GM23338 (cell line): ENCODE measurements at regions not wholly inside any gene's neighbourhood (a gene's known extent, or its start where the extent isn't known, plus 50 kb on each side); places are given as distances from the start of the nearest gene placed in this dataset.

Source experiments
- EZH2 ChIP-seq: fragments of 200-600 bp; sonication (generic); IDR thresholded peaks from one replicate; pipeline ENCODE4 v1.8.0; 2017; ENCODE audit warnings: antibody characterized with exemption, mild to moderate bottlenecking, low read depth; ENCODE audit not compliant: unreplicated experiment
- EZH2phosphoT487 ChIP-seq: fragments of 200-600 bp; sonication (generic); IDR thresholded peaks from one replicate; pipeline ENCODE4 v1.8.1; 2018; ENCODE audit warnings: antibody characterized with exemption; ENCODE audit not compliant: unreplicated experiment
- POLR2AphosphoS5 ChIP-seq: IDR thresholded peaks from 2 replicates; pipeline ENCODE4 v1.6.1; 2016; ENCODE audit warnings: antibody characterized with exemption, low read depth
- TF ChIP-seq, protein P1 (sequence below), 2 experiments: fragments of 200-600 bp in 1 of 2; sonication (generic) in 1 of 2; conservative IDR thresholded peaks; 2 replicates each; pipeline versions ENCODE4 v1.5.1 to v1.6.1; 2016 to 2017; ENCODE audit warnings: antibody characterized with exemption in 2 of 2, low read depth in 2 of 2, mild to moderate bottlenecking in 2 of 2, moderate library complexity in 1 of 2
- TF ChIP-seq, protein P2 (sequence below): IDR thresholded peaks from one replicate; pipeline ENCODE4 v1.6.1; 2018; ENCODE audit warnings: antibody characterized with exemption; ENCODE audit not compliant: unreplicated experiment

DNA sequence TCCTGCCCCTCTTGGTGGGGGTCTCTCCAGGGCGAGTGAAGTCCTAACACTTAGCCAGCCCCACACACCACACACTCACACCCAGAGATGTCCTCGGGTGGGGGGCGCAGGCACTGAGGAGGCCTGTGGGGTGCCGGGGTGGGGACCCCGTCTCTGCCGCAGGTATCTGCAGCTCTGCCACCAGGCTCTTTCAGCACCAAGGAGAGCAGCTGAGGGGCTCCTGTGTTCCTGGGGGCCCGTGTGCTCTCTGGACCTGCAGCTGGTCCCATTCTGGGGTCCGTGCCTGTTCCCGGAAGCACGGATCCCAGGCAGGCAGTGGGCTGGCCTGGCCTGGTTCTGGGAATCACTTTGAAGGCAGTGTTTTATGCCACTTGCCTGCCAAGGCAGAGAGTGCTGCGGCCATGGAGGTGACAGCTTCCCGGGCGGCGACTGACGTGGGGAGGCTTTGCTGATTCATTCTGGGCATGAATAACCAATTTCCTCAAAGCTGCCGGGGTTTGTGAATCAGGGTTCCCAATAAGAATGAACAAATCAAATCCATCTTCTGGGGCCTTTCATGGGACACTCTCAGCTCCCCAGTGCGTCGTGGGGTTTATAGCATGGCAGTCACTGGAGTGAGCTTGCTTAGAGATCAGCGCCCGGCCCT is 54.4 kb upstream of the SLCO4A1 start:
- TF ChIP-seq, protein P1, sequence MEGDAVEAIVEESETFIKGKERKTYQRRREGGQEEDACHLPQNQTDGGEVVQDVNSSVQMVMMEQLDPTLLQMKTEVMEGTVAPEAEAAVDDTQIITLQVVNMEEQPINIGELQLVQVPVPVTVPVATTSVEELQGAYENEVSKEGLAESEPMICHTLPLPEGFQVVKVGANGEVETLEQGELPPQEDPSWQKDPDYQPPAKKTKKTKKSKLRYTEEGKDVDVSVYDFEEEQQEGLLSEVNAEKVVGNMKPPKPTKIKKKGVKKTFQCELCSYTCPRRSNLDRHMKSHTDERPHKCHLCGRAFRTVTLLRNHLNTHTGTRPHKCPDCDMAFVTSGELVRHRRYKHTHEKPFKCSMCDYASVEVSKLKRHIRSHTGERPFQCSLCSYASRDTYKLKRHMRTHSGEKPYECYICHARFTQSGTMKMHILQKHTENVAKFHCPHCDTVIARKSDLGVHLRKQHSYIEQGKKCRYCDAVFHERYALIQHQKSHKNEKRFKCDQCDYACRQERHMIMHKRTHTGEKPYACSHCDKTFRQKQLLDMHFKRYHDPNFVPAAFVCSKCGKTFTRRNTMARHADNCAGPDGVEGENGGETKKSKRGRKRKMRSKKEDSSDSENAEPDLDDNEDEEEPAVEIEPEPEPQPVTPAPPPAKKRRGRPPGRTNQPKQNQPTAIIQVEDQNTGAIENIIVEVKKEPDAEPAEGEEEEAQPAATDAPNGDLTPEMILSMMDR (conservative IDR thresholded peaks at IDR 0.05; ENCODE audit: low read depth in 2 of 2) = no peak
- no peak for TF ChIP-seq EZH2
- TF ChIP-seq, protein P2, sequence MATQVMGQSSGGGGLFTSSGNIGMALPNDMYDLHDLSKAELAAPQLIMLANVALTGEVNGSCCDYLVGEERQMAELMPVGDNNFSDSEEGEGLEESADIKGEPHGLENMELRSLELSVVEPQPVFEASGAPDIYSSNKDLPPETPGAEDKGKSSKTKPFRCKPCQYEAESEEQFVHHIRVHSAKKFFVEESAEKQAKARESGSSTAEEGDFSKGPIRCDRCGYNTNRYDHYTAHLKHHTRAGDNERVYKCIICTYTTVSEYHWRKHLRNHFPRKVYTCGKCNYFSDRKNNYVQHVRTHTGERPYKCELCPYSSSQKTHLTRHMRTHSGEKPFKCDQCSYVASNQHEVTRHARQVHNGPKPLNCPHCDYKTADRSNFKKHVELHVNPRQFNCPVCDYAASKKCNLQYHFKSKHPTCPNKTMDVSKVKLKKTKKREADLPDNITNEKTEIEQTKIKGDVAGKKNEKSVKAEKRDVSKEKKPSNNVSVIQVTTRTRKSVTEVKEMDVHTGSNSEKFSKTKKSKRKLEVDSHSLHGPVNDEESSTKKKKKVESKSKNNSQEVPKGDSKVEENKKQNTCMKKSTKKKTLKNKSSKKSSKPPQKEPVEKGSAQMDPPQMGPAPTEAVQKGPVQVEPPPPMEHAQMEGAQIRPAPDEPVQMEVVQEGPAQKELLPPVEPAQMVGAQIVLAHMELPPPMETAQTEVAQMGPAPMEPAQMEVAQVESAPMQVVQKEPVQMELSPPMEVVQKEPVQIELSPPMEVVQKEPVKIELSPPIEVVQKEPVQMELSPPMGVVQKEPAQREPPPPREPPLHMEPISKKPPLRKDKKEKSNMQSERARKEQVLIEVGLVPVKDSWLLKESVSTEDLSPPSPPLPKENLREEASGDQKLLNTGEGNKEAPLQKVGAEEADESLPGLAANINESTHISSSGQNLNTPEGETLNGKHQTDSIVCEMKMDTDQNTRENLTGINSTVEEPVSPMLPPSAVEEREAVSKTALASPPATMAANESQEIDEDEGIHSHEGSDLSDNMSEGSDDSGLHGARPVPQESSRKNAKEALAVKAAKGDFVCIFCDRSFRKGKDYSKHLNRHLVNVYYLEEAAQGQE = peak; percentile 84
- TF ChIP-seq POLR2AphosphoS5 = no peak
- no peak for TF ChIP-seq EZH2phosphoT487
